ENCODE measurements at regions not wholly inside any gene's neighbourhood (a gene's known extent, or its start where the extent isn't known, plus 50 kb on each side); places are given as distances from the start of the nearest gene placed in this dataset.
"Not testable (repeated sequence)": the region's sequence is repeated elsewhere in the genome, so short reads cannot be mapped to it uniquely, and the experiment has no call there.

DNA sequence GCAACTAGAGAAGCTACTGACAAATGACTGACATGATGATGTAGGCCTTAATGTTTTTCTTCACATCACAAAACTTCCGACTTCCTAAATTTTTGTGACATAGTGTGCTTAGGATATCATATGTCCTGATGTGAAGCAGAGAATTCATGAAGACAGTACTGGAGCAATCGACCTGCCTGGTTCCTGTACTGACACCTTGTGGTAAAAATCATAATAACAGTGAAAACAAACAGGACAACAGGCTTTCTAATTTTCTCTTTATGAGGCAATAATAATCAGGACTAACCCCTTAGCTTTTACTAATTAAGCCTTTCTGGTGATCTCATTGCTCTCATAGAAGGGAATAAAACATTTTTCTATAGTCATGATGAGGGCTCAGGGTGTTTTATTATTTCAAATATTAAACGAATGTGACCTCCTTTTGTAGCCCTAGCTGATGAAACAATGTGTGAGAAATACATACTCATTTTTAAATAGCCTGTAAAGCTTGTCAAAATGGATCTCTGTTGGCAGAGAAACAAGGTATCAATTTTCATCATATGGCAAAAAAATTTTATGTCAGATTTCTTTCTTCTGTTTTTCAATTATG is 158.4 kb downstream of the TENT5D start:
- no peak overlapping the region for H3K4me2 ChIP-seq (ENCODE audit: insufficient read depth, low read length)
- no peaks in the 10 kb centered on the region for H3K27me3 ChIP-seq (ENCODE audit: insufficient read depth, low read length)
- no peaks in the 10 kb centered on the region for H4K20me1 ChIP-seq (ENCODE audit: insufficient read depth, low read length)
- DNase-seq (ENCODE audit: insufficient read length, low spot score, missing footprints) = peak; percentile 71
- H2AFZ ChIP-seq (ENCODE audit: low read length) = no peak overlapping the region
- H3K27ac ChIP-seq (ENCODE audit: low read depth, low read length) = no peak overlapping the region
- no peaks in the 10 kb centered on the region for H3K36me3 ChIP-seq (ENCODE audit: insufficient read depth, low read length)
- no peaks in the 10 kb centered on the region for H3K4me1 ChIP-seq (ENCODE audit: insufficient read depth, low read length)
- TF ChIP-seq CTCF (IDR thresholded peaks at IDR 0.05; ENCODE audit: extremely low read depth, low read depth, low read length) = peak; percentile 48
- no peaks in the 10 kb centered on the region for H3K79me2 ChIP-seq (ENCODE audit: insufficient read depth, low read length)
- H3K9me3 ChIP-seq (ENCODE audit: low read depth, low read length) = no peaks in the 10 kb centered on the region
- H3K4me3 ChIP-seq (ENCODE audit: insufficient read depth, low read length) = no peak overlapping the region

DNA sequence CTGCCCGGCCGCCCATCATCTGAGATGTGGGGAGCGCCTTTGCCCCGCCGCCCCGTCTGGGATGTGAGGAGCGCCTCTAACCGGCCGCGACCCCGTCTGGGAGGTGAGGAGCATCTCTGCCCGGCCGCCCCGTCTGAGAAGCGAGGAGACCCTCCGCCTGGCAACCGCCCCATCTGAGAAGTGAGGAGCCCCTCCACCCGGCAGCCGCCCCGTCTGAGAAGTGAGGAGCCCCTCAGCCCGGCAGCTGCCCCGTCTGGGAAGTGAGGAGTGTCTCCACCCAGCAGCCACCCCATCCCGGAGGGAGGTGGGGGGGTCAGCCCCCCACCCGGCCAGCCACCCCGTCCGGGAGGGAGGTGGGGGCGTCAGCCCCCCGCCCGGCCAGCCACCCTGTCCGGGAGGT is 170.7 kb downstream of the TENT5D start:
- not testable (repeated sequence) for H3K27ac ChIP-seq (ENCODE audit: low read depth, low read length); H4K20me1 ChIP-seq (ENCODE audit: insufficient read depth, low read length); H3K9me3 ChIP-seq (ENCODE audit: low read depth, low read length); H3K4me2 ChIP-seq (ENCODE audit: insufficient read depth, low read length); H3K36me3 ChIP-seq (ENCODE audit: insufficient read depth, low read length); DNase-seq (ENCODE audit: insufficient read length, low spot score, missing footprints); H3K27me3 ChIP-seq (ENCODE audit: insufficient read depth, low read length); H3K4me1 ChIP-seq (ENCODE audit: insufficient read depth, low read length); H3K79me2 ChIP-seq (ENCODE audit: insufficient read depth, low read length); H2AFZ ChIP-seq (ENCODE audit: low read length); H3K4me3 ChIP-seq (ENCODE audit: insufficient read depth, low read length)

GRCh38 chrX:80602036-80602860 is 182.0 kb downstream of the TENT5D start:
- no peak for DNase-seq (ENCODE audit: insufficient read length, low spot score, missing footprints)

More at GRCh38 chrX:80602036-80602860, 182.0 kb downstream of the TENT5D start:
- Histone ChIP-seq H3K36me3 (ENCODE audit: insufficient read depth, low read length) (no peaks in the 10 kb centered on the region), H3K27me3 (ENCODE audit: insufficient read depth, low read length) (no peaks in the 10 kb centered on the region), H3K4me1 (ENCODE audit: insufficient read depth, low read length) (no peaks in the 10 kb centered on the region), H3K79me2 (ENCODE audit: insufficient read depth, low read length) (no peaks in the 10 kb centered on the region), H3K9me3 (ENCODE audit: low read depth, low read length) (no peaks in the 10 kb centered on the region), H3K4me3 (ENCODE audit: insufficient read depth, low read length) (no peak overlapping the region), H3K4me2 (ENCODE audit: insufficient read depth, low read length) (no peak overlapping the region), H3K27ac (ENCODE audit: low read depth, low read length) (no peak overlapping the region), H4K20me1 (ENCODE audit: insufficient read depth, low read length) (no peaks in the 10 kb centered on the region), H2AFZ (ENCODE audit: low read length) (no peak overlapping the region)
- no peak for TF ChIP-seq CTCF (IDR thresholded peaks at IDR 0.05; ENCODE audit: extremely low read depth, low read depth, low read length)

All from osteoblast (primary cell).